ENCODE measurements at regions not wholly inside any gene's neighbourhood (a gene's known extent, or its start where the extent isn't known, plus 50 kb on each side); places are given as distances from the start of the nearest gene placed in this dataset.

DNA sequence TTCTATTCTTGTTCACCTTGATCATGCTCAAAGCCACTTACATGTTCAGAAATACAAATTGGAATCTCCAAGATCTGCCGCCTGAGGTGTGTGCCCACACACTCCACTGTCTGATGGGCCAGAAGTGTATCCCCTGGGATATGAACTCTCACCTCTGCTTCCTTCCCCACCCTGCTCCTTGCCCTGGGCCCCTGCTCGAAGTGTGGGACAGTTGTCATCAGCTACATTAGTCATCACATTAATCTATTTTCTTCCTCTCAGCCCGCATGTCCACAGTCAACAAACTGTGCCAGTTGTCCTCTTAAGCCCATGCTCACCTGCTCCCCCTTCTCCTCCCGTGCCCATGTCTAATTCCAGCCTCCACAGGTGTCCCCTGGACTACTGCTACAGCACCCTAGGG, 154.7 kb downstream of the PTPN20 start:
- TF ChIP-seq ZNF571 (tag by site-specific recombination; IDR thresholded peaks at IDR 0.05) (no peak), ZBTB21 (tag by site-specific recombination; IDR thresholded peaks at IDR 0.05) (no peak), ZNF555 (tag by site-specific recombination; conservative IDR thresholded peaks at IDR 0.05) (no peak), ZNF169 (tag by site-specific recombination; IDR thresholded peaks at IDR 0.05) (no peak), SP2 (tag by site-specific recombination; IDR thresholded peaks at IDR 0.05) (no peak), ZNF561 (tag by site-specific recombination; IDR thresholded peaks at IDR 0.05; ENCODE audit: borderline replicate concordance) (no peak), KLF17 (tag by site-specific recombination; IDR thresholded peaks at IDR 0.05) (no peak), SP7 (tag by site-specific recombination; IDR thresholded peaks at IDR 0.05) (no peak), ZNF785 (tag by site-specific recombination; IDR thresholded peaks at IDR 0.05) (no peak), ZNF600 (tag by site-specific recombination; IDR thresholded peaks at IDR 0.05) (no peak), ZNF473 (tag by site-specific recombination; IDR thresholded peaks at IDR 0.05) (no peak), YY1 (tag by site-specific recombination; IDR thresholded peaks at IDR 0.05) (no peak), HOXA7 (CRISPR knock-in tag; IDR thresholded peaks at IDR 0.05; ENCODE audit: borderline replicate concordance) (no peak), ZNF768 (tag by site-specific recombination; IDR thresholded peaks at IDR 0.05) (no peak)
- TF ChIP-seq, protein P1, sequence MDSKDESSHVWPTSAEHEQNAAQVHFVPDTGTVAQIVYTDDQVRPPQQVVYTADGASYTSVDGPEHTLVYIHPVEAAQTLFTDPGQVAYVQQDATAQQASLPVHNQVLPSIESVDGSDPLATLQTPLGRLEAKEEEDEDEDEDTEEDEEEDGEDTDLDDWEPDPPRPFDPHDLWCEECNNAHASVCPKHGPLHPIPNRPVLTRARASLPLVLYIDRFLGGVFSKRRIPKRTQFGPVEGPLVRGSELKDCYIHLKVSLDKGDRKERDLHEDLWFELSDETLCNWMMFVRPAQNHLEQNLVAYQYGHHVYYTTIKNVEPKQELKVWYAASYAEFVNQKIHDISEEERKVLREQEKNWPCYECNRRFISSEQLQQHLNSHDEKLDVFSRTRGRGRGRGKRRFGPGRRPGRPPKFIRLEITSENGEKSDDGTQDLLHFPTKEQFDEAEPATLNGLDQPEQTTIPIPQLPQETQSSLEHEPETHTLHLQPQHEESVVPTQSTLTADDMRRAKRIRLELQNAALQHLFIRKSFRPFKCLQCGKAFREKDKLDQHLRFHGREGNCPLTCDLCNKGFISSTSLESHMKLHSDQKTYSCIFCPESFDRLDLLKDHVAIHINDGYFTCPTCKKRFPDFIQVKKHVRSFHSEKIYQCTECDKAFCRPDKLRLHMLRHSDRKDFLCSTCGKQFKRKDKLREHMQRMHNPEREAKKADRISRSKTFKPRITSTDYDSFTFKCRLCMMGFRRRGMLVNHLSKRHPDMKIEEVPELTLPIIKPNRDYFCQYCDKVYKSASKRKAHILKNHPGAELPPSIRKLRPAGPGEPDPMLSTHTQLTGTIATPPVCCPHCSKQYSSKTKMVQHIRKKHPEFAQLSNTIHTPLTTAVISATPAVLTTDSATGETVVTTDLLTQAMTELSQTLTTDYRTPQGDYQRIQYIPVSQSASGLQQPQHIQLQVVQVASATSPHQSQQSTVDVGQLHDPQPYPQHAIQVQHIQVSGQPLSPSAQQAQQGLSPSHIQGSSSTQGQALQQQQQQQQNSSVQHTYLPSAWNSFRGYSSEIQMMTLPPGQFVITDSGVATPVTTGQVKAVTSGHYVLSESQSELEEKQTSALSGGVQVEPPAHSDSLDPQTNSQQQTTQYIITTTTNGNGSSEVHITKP (tag by site-specific recombination; IDR thresholded peaks at IDR 0.05), result no peak
- H3K9me3 ChIP-seq (ENCODE audit: control insufficient read depth, insufficient read depth, low read depth, low read length), result no peaks in the 10 kb centered on the region
- H3K27ac ChIP-seq (ENCODE audit: extremely low read depth, low read depth, low read length), result no peak overlapping the region
- no peak overlapping the region for H3K4me3 ChIP-seq (ENCODE audit: low read depth, low read length)
- ChIA-PET POLR2A (no interaction called here), CTCF (interaction anchor here (0.6 to 1.0 kb wide), 2 partner anchors 18 to 67 kb away, joined by 3 read pairs; no protein-coding TSS in a partner anchor)
- H3K4me1 ChIP-seq (ENCODE audit: control insufficient read depth, insufficient read depth, low read length), result no peaks in the 10 kb centered on the region
- no peaks in the 10 kb centered on the region for H3K36me3 ChIP-seq (ENCODE audit: control insufficient read depth in 2 of 2, insufficient read depth in 1 of 2, low read length in 2 of 2)

DNA sequence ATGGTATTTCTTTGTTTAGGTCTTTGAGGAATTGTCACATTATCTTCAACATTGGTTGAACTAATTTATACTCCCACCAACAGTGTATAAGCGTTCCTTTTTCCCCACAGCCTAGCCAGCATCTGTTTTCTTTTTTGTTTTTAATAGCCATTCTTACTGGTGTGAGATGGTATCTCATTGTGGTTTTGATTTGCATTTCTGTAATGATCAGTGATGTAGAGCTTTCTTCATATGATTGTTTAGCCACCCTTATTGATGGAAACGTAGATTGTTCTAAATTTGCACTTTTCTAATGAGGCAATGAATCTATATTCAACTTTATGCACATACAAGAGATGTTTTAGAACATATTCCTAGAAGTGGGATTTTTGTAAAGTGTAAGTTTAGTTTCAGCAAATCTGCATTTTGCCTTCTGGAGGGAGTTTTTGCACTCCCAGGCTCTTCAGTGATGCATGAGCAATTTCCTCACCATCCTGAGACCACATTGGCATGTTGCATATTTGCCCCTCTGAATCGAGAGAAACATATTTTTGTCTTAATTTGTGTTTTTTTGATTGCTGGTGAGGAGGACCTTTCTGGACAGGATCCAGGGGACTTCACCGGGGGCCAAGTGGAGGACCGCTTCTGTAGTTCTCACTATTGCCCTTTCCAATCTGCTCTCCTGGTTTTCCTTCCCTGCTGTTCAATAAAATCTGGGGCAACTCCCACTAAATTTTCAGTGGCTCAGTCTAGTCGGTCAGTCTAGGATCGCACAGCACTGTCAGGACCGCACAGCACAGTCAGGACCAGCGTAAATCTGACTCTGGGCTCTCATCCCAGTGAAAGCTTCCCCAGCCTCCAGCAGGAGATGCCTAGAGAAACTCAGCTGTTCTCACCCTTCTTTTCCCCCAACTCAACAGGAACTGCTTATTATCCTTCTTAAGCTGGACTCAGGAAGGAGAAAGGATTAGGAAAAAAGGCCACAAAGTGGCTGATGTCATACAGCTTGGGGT, 157.0 kb downstream of the PTPN20 start:
- H3K36me3 ChIP-seq (ENCODE audit: control insufficient read depth in 2 of 2, insufficient read depth in 1 of 2, low read length in 2 of 2), result no peaks in the 10 kb centered on the region
- H3K27ac ChIP-seq (ENCODE audit: extremely low read depth, low read depth, low read length), result no peak overlapping the region
- H3K4me1 ChIP-seq (ENCODE audit: control insufficient read depth, insufficient read depth, low read length), result no peaks in the 10 kb centered on the region
- H3K4me3 ChIP-seq (ENCODE audit: low read depth, low read length), result no peak overlapping the region
- TF ChIP-seq HOXA7 (CRISPR knock-in tag; IDR thresholded peaks at IDR 0.05; ENCODE audit: borderline replicate concordance) (no peak), GLIS2 (tag by site-specific recombination; IDR thresholded peaks at IDR 0.05) (no peak), PBX3 (CRISPR knock-in tag; IDR thresholded peaks at IDR 0.05) (no peak)
- TF ChIP-seq, protein P1 (tag by site-specific recombination; IDR thresholded peaks at IDR 0.05), result no peak
- ChIA-PET POLR2A (no interaction called here), CTCF (no interaction called here)
- H3K9me3 ChIP-seq (ENCODE audit: control insufficient read depth, insufficient read depth, low read depth, low read length), result no peaks in the 10 kb centered on the region

Measured in HEK293 (cell line).